ENCODE measurements at regions not wholly inside any gene's neighbourhood (a gene's known extent, or its start where the extent isn't known, plus 50 kb on each side); places are given as distances from the start of the nearest gene placed in this dataset.

DNA sequence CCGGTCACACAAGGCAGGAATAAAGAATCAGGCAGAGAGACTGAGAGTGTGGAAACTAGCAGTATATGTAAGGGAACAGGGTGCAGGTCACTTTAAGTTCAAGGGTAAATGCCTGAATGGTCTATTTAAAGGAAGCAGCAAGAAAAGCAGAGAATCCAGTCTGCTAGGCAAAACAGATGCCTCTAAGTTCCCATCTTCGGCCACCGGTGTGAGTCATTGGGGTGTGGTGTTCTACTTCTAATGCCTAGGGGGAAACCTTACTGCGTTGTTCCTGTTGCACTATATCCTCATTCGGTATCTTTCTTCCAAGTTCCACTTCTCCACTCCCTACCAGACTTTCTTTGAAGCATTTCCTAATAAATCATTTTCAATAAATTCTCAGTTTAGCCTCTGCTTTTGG is 259.9 kb downstream of the HHIPL2 start:
- no peak for DNase-seq (ENCODE audit: low spot score)

DNA sequence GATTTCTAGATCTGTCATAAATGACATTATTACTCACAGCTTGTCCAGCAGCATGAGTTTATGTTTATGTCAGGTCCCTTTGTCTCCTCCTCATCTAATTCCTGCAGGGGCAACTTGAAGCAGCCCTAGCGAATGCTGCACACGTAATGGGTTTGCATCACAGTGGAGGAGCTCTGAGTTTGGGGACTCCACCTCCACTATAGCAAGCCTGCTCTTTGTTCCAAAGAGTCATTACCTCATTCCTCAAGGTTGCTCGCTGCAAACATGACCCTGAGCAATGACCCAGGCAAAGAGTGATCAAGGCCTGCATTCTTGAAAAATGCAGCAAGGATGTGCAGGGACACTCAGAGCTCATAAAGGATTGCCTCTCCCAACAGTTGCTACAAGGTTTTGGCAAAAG is 261.9 kb downstream of the HHIPL2 start:
- DNase-seq (ENCODE audit: low spot score) = no peak

DNA sequence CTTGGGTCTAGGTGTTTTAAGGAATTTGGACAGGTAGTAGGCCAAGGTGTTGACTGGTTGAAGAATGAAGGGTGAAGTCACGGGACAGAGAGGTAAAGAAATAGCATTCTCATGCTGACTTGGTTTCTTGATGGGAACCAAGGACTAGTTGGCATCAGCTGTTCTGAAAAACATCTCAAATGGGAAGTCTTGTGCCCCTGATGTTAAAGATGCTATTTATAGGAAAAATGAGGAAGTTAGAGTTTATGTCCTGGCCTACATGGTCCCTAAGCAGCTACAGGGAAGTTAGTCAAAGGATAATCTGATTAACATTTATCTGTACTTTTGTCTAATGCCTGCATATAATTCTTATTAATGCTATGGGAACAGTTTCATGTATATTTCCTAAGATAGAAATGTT is 262.4 kb downstream of the HHIPL2 start:
- DNase-seq (ENCODE audit: low spot score) = no peak

DNA sequence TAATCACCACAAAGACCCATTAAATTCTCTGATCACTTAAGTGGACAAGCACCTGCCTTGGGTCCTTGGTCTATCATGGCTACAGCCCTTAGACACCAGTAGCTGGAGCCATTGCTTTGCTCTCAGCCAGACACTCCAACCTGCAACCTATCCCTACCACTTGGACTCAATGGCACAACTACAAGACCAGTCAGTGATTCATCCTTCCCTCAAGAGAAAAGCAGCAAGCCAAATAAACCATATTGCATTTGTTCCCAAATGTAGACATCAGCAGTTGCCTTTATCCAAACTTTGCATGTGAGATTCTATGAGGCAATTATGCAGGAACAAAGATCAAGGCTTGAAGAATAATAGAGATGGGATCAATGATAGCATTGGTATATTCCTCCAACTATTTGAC is 263.4 kb downstream of the HHIPL2 start:
- DNase-seq (ENCODE audit: low spot score) = no peak

DNA sequence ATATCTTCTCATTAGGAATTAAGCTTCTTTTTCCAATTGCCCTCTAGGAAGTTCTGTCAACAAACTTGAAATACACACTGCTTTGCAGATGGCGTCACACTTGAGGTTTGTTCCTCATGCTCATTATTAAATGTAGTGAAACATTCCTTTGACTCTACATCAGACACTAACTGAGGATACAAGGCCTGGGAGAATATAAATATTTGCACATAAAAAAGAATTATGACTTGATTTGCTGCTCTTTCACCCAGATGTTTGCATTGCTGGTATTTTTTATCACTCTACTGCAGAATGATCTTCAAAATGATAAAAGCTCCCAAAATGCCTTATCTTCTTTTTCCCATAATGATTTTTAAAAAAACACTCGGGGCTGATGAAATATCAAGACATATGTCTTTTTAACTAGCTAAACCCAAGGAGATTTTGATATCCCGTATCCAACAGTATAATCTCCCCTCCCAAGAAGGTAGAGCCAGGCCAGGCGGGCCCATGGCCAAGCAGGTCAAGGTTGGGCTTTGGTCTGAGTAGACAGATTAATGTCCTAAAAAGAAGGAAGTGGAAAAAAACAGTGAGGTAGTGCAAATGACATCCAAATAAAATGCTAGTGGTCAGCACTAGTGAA is 264.6 kb downstream of the HHIPL2 start:
- no peak for DNase-seq (ENCODE audit: low spot score)

DNA sequence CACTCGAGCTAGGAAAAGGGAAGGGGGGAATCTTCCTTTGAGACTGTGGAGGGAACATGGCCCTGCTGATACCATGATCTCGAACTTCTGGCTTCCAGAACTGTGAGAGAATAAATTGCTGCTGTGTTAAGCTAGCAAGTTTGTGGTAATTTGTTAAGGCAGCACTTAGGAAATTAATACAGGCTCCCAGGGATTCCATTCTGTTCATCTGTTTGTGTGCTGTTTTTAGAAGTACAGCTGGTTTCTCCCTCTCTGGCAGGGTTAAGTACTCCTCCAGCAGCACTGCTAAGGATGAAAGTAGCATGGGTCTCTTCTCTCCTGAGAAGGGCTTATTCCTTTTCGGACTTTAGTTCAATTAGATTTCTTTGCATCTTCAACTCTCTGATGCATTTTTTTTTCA is 268.3 kb downstream of the HHIPL2 start:
- DNase-seq (ENCODE audit: low spot score) = no peak

DNA sequence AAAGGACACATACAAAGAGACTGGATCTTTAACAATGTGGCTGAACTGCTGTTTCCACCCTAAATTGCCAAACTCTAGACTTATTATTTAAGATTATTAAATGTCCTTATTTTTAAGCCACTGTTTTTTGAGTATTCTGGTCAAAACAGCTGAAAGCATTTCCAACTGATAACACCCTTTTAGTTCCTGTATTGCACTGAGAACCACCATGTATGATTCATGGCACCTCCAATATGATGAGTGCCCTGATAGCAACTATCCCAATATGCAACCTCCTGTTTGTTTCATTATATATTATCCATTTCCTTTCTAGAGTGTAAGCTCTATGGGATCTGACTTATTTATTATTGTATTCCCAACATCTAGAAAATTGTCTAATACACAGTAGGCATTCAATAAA is 269.4 kb downstream of the HHIPL2 start:
- DNase-seq (ENCODE audit: low spot score) = no peak

DNA sequence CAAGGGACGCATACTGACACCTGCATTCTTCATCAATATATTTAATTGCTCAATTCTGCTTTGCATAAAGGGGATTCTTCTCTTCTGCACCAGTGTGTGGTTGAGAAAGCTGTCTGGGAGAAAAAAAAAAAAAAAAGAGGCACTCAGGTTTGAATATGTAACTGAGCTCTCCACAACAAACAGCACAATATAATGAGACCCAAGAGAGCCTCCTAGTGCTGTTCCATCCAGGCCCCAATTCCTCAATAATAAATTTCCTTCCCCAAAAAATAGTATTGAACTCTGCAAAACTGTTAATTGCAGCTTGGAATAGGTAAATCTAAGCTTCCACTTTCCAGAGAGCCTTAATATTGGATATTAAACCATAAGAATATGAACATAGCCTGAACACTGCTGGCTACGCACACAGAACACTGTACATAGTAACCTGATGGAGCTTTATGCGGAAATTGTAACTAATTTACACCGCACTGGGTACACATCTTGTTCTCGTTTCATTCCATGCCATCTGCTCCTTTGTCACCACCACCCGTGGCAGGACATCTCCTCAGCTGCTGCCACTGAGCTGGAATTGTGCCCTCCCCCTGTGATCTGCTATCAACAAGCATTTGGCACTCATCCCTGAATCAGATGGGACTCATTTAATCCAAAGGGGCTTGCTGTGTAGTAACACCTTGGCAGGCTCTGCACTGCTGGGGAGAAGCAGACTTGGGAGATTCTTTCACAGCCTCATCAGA is 272.0 kb downstream of the HHIPL2 start:
- DNase-seq (ENCODE audit: low spot score) = no peak

DNA sequence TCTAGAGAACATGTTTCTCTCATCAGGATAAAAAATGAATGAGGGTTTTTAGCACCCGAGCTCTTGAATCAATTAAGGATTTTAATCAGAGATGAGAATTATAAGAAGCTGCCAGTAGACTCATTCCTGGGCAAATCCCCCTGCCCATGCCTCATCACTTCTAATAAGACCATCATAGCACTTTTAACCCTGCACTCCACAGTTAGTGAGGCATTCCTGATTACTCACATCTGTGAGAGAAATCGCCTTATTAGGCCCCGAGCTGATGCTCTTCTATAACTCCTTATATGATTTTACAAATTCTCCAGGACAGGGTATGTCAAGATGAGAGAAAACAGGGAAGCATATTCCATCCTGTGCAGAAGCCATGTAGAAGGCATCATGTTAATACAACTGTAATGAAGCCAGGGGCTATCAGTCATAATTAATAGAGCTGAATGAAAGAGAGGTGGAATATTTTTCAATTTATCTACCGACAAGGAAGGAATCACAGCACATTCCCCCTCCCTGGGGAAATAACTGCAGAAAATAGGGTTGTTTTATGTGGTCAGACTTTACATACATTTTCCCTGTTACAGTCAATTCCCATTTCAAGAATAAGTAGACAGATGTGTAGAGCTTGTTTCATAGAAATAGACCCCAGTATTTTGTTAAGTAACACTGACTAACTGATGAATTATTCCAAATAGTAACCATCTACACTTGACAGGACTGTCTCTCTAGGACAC is 272.7 kb downstream of the HHIPL2 start:
- no peak for DNase-seq (ENCODE audit: low spot score)

DNA sequence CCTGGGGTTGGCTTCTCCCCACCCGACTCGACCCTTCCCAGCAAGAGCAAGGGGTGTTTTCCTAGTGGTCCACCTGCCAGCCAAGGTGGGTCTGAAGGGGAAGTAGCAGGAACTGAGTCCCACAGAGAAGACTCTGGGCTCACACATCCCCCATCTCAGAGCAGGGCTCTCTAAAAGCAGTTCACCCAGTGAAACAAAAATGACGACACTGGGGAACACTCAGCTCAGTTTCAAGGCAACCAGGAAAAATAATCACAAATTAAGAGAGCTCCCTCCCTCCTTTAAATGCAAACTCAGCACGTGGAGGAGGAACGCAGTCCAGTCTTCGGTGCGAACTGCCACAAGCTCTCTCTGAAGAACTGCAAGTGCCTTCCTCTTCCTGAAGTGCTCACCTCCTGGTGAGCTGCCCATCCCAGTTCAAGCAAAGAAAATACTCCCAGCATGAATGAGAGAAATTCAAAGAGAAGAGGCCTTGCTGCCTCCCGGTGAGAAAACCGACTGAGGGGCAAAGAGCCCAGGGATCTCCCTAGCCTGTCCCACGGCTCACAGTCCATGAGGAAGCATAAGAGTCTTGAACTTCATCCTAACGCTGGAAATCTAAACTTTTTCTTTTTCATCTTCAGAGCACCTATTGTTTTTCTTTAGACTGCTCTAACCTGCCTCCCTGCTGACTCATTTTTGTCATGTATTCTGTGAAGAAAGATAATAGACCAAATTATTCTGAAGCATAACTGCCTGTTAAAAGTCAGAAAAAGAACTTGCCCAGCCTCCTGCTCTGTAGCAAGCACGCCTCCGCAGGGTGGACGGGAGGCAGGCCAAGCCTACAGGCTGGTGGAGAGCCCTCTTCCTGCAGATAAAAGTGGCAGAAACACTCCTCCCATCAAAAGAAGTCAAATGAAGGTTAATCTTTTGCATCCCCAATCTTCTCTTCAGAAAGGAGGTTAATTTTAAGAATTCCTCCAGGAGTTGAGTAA is 281.4 kb downstream of the HHIPL2 start:
- DNase-seq (ENCODE audit: low spot score) = no peak

DNA sequence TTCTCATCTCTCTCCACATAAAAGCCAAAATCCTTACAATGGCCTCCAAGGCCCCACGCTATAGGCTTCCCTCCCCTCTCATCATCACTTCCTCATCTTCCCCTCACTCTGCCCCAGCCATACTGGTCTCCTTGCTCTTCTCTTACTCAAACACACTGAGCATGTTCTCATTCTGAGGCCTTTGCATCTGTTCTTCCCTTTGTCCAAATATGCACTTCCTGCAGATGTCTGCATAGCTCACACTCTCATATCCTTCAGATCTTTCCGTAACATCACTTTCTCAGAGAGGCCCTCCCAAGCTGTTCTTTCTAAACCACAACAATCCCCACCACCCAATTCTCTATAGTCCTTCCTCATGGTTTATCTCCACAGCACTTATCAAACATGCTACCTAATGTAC is 284.1 kb downstream of the HHIPL2 start:
- no peak for DNase-seq (ENCODE audit: low spot score)

DNA sequence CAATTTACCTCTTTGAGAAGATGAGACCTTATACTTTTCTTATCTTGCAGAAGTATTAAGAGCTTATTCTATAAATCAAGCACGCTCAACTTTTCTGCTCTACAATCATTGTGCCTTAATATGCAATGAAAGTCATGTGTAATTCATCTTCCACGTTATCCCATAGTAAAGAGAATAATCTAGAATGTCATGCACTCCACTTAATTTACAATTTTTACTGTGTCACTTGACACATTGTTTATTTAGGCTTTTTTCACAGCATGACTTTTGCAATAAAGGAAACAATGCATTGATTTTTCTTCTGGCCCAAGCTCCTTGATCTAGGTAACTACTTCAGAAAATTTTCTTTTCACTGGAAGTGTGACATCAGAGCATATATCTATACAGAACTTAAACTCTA is 290.9 kb downstream of the HHIPL2 start:
- no peak for DNase-seq (ENCODE audit: low spot score)

DNA sequence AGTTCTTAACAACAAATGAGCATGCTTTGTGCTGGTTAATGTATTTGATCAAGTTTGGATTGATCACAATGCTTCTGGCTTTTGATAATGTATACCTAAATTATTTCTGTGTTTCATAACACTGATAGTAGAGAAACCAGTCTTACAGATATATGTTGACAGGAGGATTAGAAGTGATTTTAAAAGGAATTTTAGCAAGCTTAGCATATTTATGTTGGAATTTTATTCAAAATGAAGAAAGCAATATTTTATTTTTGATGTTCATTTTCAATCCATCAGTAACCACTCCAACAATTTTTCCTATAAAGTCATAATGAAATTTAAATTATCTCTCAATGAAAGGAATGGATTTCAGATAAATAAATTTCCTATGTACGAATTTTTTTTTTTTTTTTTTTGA is 291.8 kb downstream of the HHIPL2 start:
- no peak for DNase-seq (ENCODE audit: low spot score)

DNA sequence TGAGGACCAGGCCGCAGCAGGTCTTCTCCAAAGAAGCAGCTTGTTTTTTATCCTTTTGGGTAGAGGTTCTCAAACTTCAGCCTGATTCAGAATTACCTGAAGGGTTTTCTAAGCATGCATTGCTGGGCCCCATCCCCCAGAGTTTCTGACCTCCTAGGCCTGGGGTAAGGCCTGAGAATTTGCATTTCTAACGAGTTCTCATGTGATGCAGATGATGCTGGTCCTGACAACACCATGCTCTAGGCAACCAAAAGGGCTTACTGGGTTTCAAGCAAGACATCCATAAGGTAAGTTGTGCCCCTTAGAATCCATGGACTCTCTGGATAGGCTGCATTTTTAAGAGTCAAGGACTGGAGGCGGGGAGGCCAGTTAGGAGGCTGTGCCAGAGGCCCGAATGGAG is 295.1 kb downstream of the HHIPL2 start:
- no peak for DNase-seq (ENCODE audit: low spot score)

DNA sequence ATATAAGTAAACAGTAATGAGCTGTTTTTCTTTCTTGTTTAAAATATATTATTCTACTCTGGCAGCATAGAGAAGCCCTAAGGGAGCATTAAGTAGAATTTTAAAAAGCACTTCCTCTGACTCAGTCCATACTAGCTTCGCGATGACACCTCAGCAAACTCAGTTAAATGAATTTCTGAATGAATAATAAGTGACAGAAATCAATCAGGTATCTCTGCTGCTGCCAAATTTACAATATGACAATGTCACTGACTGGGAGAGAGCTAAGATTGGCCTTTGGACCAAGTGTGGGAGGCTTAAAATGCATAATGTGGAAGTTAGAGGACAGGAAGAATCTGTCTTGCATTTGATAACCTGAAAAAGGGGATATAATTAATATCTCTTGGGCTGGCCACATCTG is 296.1 kb downstream of the HHIPL2 start:
- no peak for DNase-seq (ENCODE audit: low spot score)

DNA sequence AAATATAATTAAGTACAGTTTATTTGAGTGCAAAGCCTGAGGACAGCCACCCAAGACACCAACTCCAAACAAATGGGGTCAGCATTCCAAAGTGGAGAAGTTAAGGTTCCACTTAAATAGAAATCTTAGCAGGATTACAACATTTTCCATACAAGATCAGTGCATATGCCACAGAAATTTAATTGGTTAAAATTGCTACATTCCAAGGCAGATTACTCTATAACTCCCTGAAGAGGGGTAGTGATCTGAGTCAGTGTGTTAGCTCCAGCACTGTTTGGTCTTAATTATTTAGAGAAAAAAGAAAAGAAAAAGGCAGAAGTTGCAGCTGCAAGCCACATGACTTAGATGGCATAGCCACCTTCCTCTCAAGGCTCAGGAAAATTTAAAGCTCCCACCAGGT is 297.5 kb downstream of the HHIPL2 start:
- DNase-seq (ENCODE audit: low spot score) = no peak

DNA sequence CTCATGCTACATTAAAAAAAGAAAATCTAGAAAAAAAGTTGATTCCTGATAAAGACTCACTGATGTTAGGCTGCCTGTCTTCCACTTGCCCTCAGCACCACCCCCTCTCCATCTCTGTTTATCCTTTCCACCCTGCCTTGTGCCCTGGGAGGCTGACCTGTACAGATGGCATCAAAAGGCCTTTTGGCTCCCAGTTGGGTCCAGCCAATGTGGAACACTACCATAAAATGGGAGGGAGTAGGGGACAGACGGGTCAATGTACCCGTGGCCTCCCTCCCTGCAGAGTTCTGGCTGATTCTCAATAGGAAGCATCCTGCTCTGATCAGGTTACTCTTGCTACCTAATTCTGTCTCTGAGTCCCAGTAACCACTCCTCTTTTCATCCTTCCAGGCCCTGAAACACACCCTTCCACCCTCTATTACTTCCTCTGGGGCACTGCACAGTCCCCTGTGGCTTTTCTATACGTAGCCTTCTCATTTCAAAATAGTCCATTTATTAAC is 300.0 kb downstream of the HHIPL2 start:
- DNase-seq (ENCODE audit: low spot score) = no peak

DNA sequence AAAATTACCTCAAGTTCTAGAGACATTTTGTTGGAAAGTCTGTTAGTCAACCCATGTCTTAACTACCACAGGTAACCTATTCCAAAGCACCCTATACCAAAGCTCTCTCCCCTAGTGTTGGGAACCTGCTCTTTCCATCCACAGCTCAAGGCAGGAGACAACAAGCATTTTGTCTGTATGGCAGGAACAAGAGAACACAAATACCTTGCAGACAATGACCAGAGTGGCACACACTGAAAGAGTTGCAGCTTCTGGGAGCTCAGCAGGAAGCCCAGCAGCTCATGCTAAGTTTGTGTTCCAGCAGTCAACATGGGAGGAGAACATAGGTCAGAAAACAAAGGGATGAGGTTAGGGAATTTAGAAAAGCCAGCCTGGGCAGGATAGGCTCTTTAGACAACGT is 300.8 kb downstream of the HHIPL2 start:
- no peak for DNase-seq (ENCODE audit: low spot score)

DNA sequence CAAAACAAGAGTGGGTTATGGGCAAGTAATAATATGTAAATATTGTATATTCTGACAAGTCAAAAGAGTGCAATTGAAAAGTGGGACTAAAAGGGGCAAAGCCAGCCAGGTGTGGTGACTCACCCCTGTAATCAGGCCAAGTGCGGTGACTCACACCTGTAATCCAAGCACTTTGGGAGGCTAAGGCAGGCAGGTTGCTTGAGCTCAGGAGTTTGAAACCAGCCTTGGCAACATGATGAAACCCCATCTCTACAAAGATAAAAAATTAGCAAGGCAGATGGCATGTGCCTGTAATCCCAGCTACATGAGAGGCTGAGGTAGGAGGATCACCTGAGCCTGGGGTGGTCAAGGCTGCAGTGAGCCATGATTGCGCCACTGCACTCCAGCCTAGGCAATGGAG is 304.0 kb downstream of the HHIPL2 start:
- no peak for DNase-seq (ENCODE audit: low spot score)

DNA sequence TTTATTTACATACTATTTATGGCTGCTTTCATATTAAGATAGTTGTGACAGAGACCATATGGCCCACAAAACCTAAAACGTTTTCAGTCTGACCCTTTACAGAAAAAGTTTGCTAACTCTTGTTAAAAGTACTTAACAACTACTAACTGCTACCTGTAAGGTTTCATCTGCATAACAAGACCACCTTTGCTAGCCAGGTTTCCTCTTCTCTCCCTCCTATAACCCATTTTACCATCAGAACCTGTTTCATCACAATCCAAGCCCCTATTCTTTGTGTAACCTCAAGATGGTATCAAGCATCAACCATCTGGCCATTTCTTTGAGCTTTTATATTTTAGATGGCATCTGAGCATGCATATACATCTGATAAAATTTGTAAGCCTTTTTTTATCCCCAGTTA is 305.4 kb downstream of the HHIPL2 start:
- DNase-seq (ENCODE audit: low spot score) = no peak

DNA sequence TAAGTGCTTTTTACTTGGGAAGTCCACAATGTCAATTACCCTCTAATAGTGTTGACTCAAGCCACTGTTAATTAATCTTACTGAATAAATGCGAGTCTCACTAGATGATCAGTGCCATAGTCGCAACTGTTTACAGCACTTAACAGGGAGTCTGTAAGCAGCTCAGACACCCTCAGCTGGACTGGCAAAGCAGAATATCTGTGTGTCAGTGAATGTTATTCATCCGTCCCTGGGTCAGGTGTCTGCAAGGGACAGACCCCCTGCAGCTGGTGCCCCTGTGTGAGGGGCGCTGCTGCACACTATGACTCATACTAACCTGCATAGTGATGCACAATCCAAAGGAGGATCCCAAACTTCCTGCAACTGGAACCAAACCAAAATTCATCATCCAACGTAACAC is 306.5 kb downstream of the HHIPL2 start:
- no peak for DNase-seq (ENCODE audit: low spot score)

DNA sequence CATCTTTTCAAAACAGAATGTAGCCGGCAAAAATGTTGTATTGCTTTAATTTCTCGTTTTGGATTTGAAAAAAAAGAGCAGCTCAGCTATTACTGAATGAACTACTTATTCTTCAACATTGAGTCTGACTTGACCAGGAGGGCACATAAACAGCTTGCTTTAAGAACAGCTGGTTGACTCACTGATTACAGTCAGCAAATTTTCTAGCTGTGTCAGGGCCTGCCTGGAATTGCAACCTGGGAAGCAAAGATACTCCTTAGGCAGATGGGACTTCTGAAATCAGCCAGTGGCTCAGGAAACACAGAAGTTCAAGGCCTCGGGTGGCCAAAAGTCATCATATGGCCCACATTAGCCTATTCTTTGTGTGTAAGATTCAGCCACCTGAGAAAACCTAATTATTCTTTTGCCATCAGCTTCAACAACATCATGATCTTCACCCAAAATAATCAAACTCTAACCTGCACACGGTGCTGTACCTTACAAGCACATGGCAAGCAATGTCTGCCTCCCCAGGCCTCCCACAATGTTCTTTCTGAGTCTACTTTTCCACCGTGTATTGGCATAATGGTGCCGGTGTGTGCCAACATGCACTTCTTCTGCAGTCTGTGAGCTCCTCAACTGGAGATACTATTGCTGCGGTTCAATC is 307.2 kb downstream of the HHIPL2 start:
- DNase-seq (ENCODE audit: low spot score) = peak; percentile 42
